Central memory CD8-positive, alpha-beta T cell (primary cell): ENCODE measurements at regions not wholly inside any gene's neighbourhood (a gene's known extent, or its start where the extent isn't known, plus 50 kb on each side); places are given as distances from the start of the nearest gene placed in this dataset.

Source experiments
- ATAC-seq: fragments of 150-1000 bp; cut with Tn5 transposase; replicated peaks from 2 replicates; pipeline ENCODE4 v1.10.0; 2022; ENCODE audit warnings: mild to moderate bottlenecking, moderate FRiP score, moderate number of reproducible peaks; ENCODE audit not compliant: poor library complexity, severe bottlenecking; ENCODE audit errors: extremely low read depth
- DNase-seq, 2 donors: peaks; one replicate each; pipeline ENCODE4 v3.0.0; 2021; ENCODE audit warnings: low spot score in 2 of 2
- H3K27ac Mint-ChIP-seq: one replicate; pipeline ENCODE4 v1.8.0; 2022; ENCODE audit warnings: low read depth, mild to moderate bottlenecking, moderate library complexity, mixed read lengths
- H3K27me3 Mint-ChIP-seq: one replicate; pipeline ENCODE4 v1.8.0; 2022; ENCODE audit warnings: mixed read lengths
- H3K36me3 Mint-ChIP-seq: one replicate; pipeline ENCODE4 v1.8.0; 2022; ENCODE audit warnings: mild to moderate bottlenecking, moderate library complexity, mixed read lengths; ENCODE audit not compliant: insufficient read depth
- H3K4me1 Mint-ChIP-seq: one replicate; pipeline ENCODE4 v1.8.0; 2022; ENCODE audit warnings: mixed read lengths
- H3K4me3 Mint-ChIP-seq: one replicate; pipeline ENCODE4 v1.8.0; 2022; ENCODE audit warnings: mild to moderate bottlenecking, moderate library complexity, mixed read lengths
- H3K9me3 Mint-ChIP-seq: one replicate; pipeline ENCODE4 v1.8.0; 2022; ENCODE audit warnings: mixed read lengths

DNA sequence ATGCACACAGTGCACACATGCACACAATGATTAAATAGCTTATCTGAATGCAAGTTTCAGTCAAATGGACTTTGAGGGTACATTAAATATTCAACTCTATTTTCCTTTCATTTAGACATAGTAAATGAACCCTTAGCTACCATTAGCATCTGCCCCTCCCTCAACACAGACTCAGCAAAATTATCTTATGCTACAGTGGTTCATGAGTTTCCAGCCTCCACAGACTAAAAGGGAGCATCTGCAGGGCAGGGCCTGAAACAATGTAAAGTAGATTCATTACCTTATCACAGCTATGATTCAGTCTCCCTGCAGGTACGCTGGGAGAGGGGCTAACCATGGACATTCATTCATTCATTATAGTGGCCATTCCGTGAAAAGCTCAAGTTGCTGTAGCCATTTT, 329.1 kb downstream of the VGLL3 start:
- no peaks in the 10 kb centered on the region for H3K27me3 Mint-ChIP-seq
- H3K4me1 Mint-ChIP-seq, result no peaks in the 10 kb centered on the region
- peaks cover 23% of the 10 kb centered on the region for H3K9me3 Mint-ChIP-seq
- ATAC-seq, result no peak
- DNase-seq, result no peak
- H3K27ac Mint-ChIP-seq, result no peak overlapping the region
- no peak overlapping the region for H3K4me3 Mint-ChIP-seq
- H3K36me3 Mint-ChIP-seq, result no peaks in the 10 kb centered on the region

GRCh38 chr3:86658876-86659275, 332.1 kb downstream of the VGLL3 start:
- DNase-seq (no peak), ATAC-seq (no peak)
- Mint-ChIP-seq H3K36me3 (no peaks in the 10 kb centered on the region), H3K4me1 (no peaks in the 10 kb centered on the region), H3K9me3 (peaks cover 25% of the 10 kb centered on the region), H3K27me3 (no peaks in the 10 kb centered on the region), H3K27ac (no peak overlapping the region), H3K4me3 (no peak overlapping the region)

GRCh38 chr3:86654806-86655460, 336.0 kb downstream of the VGLL3 start:
- DNase-seq (no peak), ATAC-seq (no peak)
- Mint-ChIP-seq H3K36me3 (no peaks in the 10 kb centered on the region), H3K27ac (no peak overlapping the region), H3K27me3 (no peaks in the 10 kb centered on the region), H3K9me3 (peaks cover 17% of the 10 kb centered on the region), H3K4me1 (no peaks in the 10 kb centered on the region), H3K4me3 (no peak overlapping the region)

DNA sequence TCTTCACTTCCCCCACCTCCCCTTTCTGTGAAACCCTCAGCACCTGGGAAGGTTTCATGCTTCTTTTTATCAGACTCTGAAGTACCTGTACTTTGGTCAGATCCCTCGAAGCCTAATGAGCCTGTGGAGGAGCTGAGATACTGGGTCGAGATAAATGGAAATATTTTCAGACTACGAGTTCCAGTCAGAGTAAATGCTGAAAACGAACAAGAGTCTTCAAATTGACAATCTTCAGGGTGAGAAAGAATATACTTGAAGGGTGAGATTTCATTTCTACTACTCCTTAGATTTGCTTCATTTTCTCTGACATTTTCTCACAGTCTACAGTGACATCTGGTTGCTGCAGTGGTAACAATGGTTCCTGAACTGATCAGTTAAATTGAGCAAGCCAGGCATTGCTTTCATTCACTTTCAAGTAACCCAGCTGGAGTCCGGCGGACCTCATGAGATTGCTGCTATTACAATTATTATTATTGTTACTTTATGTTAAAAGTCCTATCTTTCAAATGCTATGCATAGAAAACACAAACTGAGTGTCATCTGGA, 337.2 kb downstream of the VGLL3 start:
- DNase-seq (no peak), ATAC-seq (no peak)
- H3K4me3 Mint-ChIP-seq, result no peak overlapping the region
- H3K27me3 Mint-ChIP-seq, result no peaks in the 10 kb centered on the region
- no peaks in the 10 kb centered on the region for H3K4me1 Mint-ChIP-seq
- no peak overlapping the region for H3K27ac Mint-ChIP-seq
- H3K9me3 Mint-ChIP-seq, result peaks cover 12% of the 10 kb centered on the region
- H3K36me3 Mint-ChIP-seq, result no peaks in the 10 kb centered on the region

DNA sequence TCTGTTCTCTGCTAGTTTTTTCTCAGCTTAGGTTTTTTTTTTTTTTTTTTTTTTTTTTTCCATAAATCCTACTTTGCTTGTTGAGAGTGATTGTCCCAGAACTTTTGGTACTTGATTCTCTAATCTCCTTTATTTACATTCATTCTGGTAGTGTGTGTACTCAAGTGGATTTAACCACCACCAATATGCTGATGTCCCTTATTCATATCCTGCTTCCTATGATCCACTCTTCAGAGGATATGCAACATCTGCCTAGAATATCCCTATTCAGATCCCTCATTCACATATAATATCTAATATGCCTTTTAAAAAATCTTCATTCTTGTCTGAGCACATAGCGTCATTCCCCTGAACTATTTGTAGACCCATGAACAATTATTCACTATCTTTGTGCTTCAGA, 342.9 kb downstream of the VGLL3 start:
- Mint-ChIP-seq H3K27ac (no peak overlapping the region), H3K36me3 (no peaks in the 10 kb centered on the region), H3K27me3 (no peaks in the 10 kb centered on the region), H3K4me1 (no peaks in the 10 kb centered on the region), H3K4me3 (no peak overlapping the region), H3K9me3 (peaks cover 14% of the 10 kb centered on the region)
- no peak for ATAC-seq
- DNase-seq, result no peak

DNA sequence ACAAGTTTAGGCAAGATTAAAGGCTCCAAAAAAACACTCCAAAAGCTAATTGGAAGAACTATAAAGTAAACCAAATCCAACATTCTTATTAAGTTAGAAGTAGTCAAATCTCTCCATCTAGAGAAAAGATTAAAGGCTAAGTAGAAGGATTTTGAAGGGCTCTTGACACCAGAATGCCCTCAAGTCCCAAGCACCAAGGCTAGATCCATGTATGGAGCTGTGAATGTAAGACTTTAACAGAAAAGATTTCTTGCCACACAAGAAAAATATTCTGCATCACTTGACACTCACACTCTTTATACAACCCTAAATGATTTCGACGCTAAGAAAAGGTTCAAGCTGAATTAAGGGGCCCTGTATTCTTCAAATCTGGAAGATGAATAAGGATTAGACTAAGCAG, 345.2 kb downstream of the VGLL3 start:
- ATAC-seq (no peak), DNase-seq (no peak)
- Mint-ChIP-seq H3K36me3 (no peaks in the 10 kb centered on the region), H3K27me3 (no peaks in the 10 kb centered on the region), H3K4me3 (no peak overlapping the region), H3K27ac (no peak overlapping the region), H3K4me1 (no peaks in the 10 kb centered on the region), H3K9me3 (peaks cover 19% of the 10 kb centered on the region)

DNA sequence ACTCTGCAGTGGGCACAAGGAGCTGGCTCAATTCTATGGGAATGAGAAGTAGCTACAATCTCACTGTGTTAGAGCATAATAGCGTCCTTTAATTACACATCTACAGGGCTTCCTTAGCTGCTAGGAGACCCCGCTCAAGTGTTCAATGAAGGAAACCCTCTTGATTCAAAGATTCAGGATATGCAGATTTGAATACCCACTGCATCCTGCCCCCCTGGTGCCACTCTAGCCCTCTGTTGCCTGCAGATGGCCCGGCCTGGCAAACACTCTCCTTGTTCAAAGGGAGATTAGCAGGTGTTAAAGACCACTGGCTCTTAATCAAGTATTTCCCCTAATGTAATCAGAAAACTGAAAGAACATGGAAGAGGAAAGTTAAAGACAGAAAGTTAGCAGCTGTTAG, 356.6 kb downstream of the VGLL3 start:
- no peak overlapping the region for H3K4me3 Mint-ChIP-seq
- ATAC-seq, result no peak
- no peaks in the 10 kb centered on the region for H3K36me3 Mint-ChIP-seq
- H3K27ac Mint-ChIP-seq, result no peak overlapping the region
- no peaks in the 10 kb centered on the region for H3K4me1 Mint-ChIP-seq
- peaks cover 18% of the 10 kb centered on the region for H3K9me3 Mint-ChIP-seq
- H3K27me3 Mint-ChIP-seq, result no peaks in the 10 kb centered on the region
- DNase-seq, result no peak

DNA sequence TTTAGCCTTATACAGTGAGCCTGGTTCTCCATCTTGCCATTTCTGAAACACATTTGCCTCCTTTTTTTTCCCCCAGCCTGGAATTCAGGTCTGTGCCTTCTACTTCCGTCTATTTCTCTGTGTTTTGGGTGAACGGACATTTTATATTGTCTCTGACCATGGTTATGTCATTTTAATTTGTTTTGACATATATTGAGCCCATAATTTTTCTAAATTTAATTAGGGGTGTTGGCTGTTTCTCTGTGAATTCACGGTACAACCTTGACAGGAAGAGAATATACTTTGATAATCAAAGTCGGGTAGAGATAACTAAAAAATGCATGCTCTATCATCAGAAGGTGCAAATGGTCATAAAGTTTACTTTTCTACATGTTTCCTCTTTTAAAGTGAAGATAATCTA, 361.4 kb downstream of the VGLL3 start:
- no peak overlapping the region for H3K4me3 Mint-ChIP-seq
- no peaks in the 10 kb centered on the region for H3K27me3 Mint-ChIP-seq
- H3K9me3 Mint-ChIP-seq, result peaks cover 16% of the 10 kb centered on the region
- no peaks in the 10 kb centered on the region for H3K4me1 Mint-ChIP-seq
- H3K36me3 Mint-ChIP-seq, result no peaks in the 10 kb centered on the region
- no peak for DNase-seq
- ATAC-seq, result no peak
- no peak overlapping the region for H3K27ac Mint-ChIP-seq

GRCh38 chr3:86624192-86624591, 366.8 kb downstream of the VGLL3 start:
- Mint-ChIP-seq H3K36me3 (no peaks in the 10 kb centered on the region), H3K27ac (no peak overlapping the region), H3K27me3 (no peaks in the 10 kb centered on the region), H3K4me3 (no peak overlapping the region), H3K4me1 (no peaks in the 10 kb centered on the region), H3K9me3 (peaks cover 22% of the 10 kb centered on the region)
- no peak for ATAC-seq
- no peak for DNase-seq

DNA sequence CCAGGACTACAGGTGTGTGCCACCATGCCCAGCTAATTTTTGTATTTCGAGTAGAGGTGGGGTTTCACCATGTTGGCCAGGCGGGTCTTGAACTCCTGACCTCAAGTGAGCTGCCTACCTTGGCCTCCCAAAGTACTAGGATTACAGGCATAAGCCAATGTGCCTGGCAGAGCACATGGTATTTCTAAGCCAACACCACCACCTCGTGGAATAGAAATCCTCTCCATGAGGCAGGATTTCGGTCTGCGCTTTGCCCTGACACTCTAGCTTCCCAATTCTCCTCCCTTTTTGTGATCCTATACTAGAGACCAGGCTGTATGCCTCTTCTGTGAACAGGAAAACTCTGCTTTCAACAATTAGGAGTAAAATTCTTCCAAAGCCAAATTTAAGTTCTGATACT, 372.2 kb downstream of the VGLL3 start:
- H3K4me3 Mint-ChIP-seq, result no peak overlapping the region
- DNase-seq (no peak), ATAC-seq (no peak)
- H3K27me3 Mint-ChIP-seq, result no peaks in the 10 kb centered on the region
- no peaks in the 10 kb centered on the region for H3K4me1 Mint-ChIP-seq
- no peak overlapping the region for H3K27ac Mint-ChIP-seq
- H3K36me3 Mint-ChIP-seq, result no peaks in the 10 kb centered on the region
- peaks cover 16% of the 10 kb centered on the region for H3K9me3 Mint-ChIP-seq

DNA sequence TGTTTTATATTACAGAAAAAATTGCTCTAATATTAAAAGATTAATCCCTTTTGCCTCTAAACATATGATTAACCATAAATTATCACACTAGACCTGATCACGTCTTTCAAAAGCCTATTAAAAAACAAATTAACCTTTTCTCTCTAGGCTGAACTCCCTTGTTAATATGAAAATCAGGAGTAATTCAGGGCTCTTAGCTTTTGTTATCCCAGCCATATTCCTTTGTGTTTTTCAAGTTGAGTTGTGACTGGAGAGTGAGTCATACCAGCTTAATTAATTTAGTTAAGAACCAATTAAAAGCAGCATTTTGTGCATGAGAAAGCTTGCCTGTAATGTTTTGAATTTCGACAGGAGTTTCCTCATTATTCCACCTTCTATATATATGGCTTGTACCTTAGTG, 385.8 kb downstream of the VGLL3 start:
- Mint-ChIP-seq H3K27ac (no peak overlapping the region), H3K4me3 (no peak overlapping the region), H3K36me3 (no peaks in the 10 kb centered on the region), H3K9me3 (peaks cover 28% of the 10 kb centered on the region), H3K4me1 (no peaks in the 10 kb centered on the region), H3K27me3 (no peaks in the 10 kb centered on the region)
- DNase-seq, result no peak
- ATAC-seq, result no peak

DNA sequence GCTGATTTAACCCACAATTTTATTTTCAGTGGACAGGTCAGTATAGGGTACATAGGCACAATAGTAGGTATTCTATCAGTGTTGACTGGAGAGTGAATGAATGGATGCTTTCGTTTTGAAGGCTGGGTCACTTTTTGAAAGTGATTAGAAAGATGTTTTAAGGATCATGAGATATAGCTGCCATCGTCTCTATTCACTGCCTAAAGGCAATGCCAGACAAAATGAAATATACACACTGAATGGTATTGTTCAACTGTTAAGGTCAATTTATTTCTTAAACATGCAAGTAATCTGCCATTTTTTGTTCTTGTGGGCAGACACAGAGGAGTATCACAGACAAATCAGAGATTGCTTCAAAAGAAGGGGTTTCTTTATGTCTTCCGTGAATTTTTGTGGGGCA, 395.3 kb downstream of the VGLL3 start:
- H3K27ac Mint-ChIP-seq, result no peak overlapping the region
- no peak for ATAC-seq
- no peak for DNase-seq
- peaks cover 6% of the 10 kb centered on the region for H3K9me3 Mint-ChIP-seq
- no peak overlapping the region for H3K4me3 Mint-ChIP-seq
- no peaks in the 10 kb centered on the region for H3K36me3 Mint-ChIP-seq
- H3K27me3 Mint-ChIP-seq, result no peaks in the 10 kb centered on the region
- no peaks in the 10 kb centered on the region for H3K4me1 Mint-ChIP-seq

DNA sequence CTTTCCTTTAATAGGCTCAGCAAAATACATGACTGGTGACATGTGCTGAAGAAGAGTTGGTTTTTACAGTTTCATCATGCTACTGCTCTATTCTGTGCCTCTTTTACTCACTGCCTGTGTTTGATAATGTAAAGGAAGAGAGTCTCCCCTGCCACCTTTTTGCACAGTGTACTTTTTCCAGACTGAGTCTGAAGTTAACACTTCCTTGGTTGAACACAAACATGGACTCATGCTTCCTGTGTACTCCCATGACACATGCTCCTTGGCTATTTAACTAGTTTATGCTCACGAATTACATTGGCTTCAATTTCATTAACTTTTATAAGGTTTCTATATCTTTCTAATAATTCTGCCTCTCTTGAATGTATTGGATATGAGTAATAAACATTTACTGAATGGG, 396.1 kb downstream of the VGLL3 start:
- Mint-ChIP-seq H3K9me3 (peaks cover 6% of the 10 kb centered on the region), H3K4me3 (no peak overlapping the region), H3K36me3 (no peaks in the 10 kb centered on the region), H3K27ac (no peak overlapping the region), H3K4me1 (no peaks in the 10 kb centered on the region), H3K27me3 (no peaks in the 10 kb centered on the region)
- DNase-seq, result no peak
- no peak for ATAC-seq
